ENCODE measurements at regions not wholly inside any gene's neighbourhood (a gene's known extent, or its start where the extent isn't known, plus 50 kb on each side); places are given as distances from the start of the nearest gene placed in this dataset.

DNA sequence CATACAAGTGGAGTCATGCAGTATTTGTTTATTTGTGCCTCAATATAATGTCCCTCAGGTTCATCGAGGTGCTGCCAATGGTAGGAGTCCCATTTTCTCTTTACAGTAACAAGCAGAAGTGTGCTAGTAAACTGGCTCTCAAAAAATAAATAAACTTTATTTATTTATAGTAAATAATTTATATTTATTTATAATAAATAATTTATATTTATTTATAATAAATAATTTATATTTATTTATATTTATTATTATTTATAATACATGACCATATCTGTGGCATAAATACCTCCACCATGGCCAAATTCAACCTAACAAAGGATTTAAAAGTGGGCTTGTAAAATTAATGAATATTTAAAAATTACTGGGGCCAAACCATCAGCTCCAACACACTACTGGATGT is 464.9 kb upstream of the NWD2 start:
- CTCF ChIA-PET: no interaction called here

DNA sequence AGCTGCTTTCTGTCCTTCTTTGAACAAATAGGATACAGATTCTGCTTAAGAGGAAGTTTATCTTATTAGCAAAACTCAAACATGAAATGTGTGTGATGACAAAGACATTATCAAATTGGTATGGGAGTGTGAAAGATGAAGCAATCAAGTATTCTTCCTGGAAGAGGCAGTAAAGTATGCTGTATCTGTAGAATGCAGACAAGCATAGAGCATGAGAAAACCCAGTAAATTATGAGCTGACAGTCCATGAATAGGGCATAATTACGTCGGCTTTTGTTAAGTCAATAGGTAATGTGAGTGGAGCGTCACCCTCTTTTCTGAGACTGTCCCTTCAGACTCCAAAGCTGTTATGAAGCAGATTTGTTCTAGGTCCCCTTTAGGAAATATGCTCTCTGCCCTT is 458.6 kb upstream of the NWD2 start:
- no peaks in the 10 kb centered on the region for H3K36me3 ChIP-seq (ENCODE audit: control insufficient read depth, insufficient read depth, low read length)
- no peaks in the 10 kb centered on the region for H3K27me3 ChIP-seq (ENCODE audit: control insufficient read depth, insufficient read depth, low read length)
- no peak overlapping the region for H3K4me3 ChIP-seq (ENCODE audit: low read depth, low read length)
- DNase-seq (ENCODE audit: low read depth): no peak
- ChIA-PET POLR2A (no interaction called here), CTCF (no interaction called here)
- TF ChIP-seq, protein P1, sequence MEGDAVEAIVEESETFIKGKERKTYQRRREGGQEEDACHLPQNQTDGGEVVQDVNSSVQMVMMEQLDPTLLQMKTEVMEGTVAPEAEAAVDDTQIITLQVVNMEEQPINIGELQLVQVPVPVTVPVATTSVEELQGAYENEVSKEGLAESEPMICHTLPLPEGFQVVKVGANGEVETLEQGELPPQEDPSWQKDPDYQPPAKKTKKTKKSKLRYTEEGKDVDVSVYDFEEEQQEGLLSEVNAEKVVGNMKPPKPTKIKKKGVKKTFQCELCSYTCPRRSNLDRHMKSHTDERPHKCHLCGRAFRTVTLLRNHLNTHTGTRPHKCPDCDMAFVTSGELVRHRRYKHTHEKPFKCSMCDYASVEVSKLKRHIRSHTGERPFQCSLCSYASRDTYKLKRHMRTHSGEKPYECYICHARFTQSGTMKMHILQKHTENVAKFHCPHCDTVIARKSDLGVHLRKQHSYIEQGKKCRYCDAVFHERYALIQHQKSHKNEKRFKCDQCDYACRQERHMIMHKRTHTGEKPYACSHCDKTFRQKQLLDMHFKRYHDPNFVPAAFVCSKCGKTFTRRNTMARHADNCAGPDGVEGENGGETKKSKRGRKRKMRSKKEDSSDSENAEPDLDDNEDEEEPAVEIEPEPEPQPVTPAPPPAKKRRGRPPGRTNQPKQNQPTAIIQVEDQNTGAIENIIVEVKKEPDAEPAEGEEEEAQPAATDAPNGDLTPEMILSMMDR (IDR thresholded peaks at IDR 0.05; ENCODE audit: insufficient read depth, low read depth, low read length): no peak

More for the DNA sequence above, 464.9 kb upstream of the NWD2 start:
- POLR2A ChIA-PET: no interaction called here
- no peaks in the 10 kb centered on the region for H3K27me3 ChIP-seq (ENCODE audit: control insufficient read depth, insufficient read depth, low read length)
- H3K36me3 ChIP-seq (ENCODE audit: control insufficient read depth, insufficient read depth, low read length): no peaks in the 10 kb centered on the region
- TF ChIP-seq, protein P1 (IDR thresholded peaks at IDR 0.05; ENCODE audit: insufficient read depth, low read depth, low read length): no peak
- no peak overlapping the region for H3K4me3 ChIP-seq (ENCODE audit: low read depth, low read length)
- DNase-seq (ENCODE audit: low read depth): no peak

DNA sequence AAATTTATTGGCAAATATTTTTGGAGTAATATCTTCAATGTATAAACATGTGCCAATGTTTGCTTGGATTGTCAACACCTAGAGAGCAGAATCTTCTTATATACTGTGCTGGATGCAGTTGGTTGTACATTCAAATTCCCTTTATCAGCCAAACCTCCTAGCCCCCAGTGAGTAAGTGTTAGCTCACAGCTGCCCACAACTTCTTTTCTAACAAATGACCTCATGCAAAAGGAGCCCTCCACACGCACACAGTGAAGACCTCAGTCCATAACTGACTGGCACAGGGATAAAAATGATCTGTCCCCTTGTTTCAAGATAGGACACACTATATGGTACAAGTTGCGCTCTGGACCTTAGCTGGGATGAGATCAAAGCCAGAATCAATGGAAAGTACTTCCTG is 458.0 kb upstream of the NWD2 start:
- TF ChIP-seq, protein P1 (IDR thresholded peaks at IDR 0.05; ENCODE audit: insufficient read depth, low read depth, low read length): no peak
- no peaks in the 10 kb centered on the region for H3K36me3 ChIP-seq (ENCODE audit: control insufficient read depth, insufficient read depth, low read length)
- POLR2A ChIA-PET: no interaction called here
- no peak for DNase-seq (ENCODE audit: low read depth)
- H3K4me3 ChIP-seq (ENCODE audit: low read depth, low read length): no peak overlapping the region
- no peaks in the 10 kb centered on the region for H3K27me3 ChIP-seq (ENCODE audit: control insufficient read depth, insufficient read depth, low read length)
- CTCF ChIA-PET: no interaction called here

DNA sequence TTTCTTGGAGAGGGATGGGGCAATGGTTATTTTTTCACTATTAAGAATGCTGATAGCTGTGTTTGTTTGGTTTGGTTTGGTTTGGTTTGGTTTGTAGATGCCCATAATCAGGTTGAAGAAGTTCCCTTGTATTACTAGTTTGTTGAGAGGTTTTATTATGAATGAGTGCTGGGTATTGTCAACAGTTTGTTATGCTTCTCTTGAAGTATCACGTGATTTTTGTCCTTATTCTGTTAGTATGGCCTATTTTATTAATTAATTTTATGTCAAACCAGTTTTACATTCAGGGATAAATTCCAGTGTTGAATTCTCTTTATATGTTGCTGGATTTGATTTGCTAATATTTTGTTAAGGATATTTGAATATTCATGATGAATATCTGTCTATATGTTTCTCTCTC is 449.8 kb upstream of the NWD2 start:
- DNase-seq (ENCODE audit: low read depth): no peak
- Histone ChIP-seq H3K36me3 (ENCODE audit: control insufficient read depth, insufficient read depth, low read length) (no peaks in the 10 kb centered on the region), H3K4me3 (ENCODE audit: low read depth, low read length) (no peak overlapping the region), H3K27me3 (ENCODE audit: control insufficient read depth, insufficient read depth, low read length) (no peaks in the 10 kb centered on the region)
- TF ChIP-seq, protein P1 (IDR thresholded peaks at IDR 0.05; ENCODE audit: insufficient read depth, low read depth, low read length): no peak
- ChIA-PET POLR2A (no interaction called here), CTCF (no interaction called here)

DNA sequence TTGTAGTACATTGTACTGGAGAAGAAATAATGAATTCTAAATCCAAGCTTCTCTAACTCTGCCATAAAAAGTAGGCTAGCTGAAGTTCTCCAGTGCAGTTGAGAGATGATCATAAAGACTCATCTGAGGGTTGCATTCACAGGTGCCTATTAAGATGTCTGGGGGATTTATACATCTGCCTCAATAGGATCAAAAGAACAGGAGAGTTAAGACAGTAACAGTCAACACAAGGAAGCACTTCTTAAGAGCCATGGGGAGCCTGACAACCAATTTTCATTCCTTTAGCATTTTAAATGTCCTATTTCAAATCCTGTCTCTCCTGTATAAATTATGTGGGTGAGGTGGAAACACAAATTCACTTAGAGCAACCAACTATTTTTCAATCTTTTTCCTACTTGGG is 432.4 kb upstream of the NWD2 start:
- POLR2A ChIA-PET: no interaction called here
- H3K36me3 ChIP-seq (ENCODE audit: control insufficient read depth, insufficient read depth, low read length): no peaks in the 10 kb centered on the region
- DNase-seq (ENCODE audit: low read depth): no peak
- H3K4me3 ChIP-seq (ENCODE audit: low read depth, low read length): no peak overlapping the region
- TF ChIP-seq, protein P1 (IDR thresholded peaks at IDR 0.05; ENCODE audit: insufficient read depth, low read depth, low read length): no peak
- H3K27me3 ChIP-seq (ENCODE audit: control insufficient read depth, insufficient read depth, low read length): no peaks in the 10 kb centered on the region
- CTCF ChIA-PET: no interaction called here

Data from BJ (cell line).